ENCODE measurements at regions not wholly inside any gene's neighbourhood (a gene's known extent, or its start where the extent isn't known, plus 50 kb on each side); places are given as distances from the start of the nearest gene placed in this dataset.

GRCh38 chr10:131586958-131587357 is 275.4 kb upstream of the TCERG1L start:
- POLR2A ChIA-PET (ENCODE audit: low non-redundant PET) = no interaction called here
- no peak for TF ChIP-seq CTCF (conservative IDR thresholded peaks at IDR 0.05; ENCODE audit: low read depth)
- DNase-seq (ENCODE audit: low spot score) = no peak
- CTCF ChIA-PET = no interaction called here
- H3K27ac ChIP-seq = no peak overlapping the region

- no peak overlapping the region for H3K27ac ChIP-seq
- POLR2A ChIA-PET (ENCODE audit: low non-redundant PET) = no interaction called here
- TF ChIP-seq CTCF (conservative IDR thresholded peaks at IDR 0.05; ENCODE audit: low read depth) = no peak
- DNase-seq (ENCODE audit: low spot score) = no peak
- CTCF ChIA-PET = no interaction called here
Observed at GRCh38 chr10:131587976-131588680, 276.6 kb upstream of the TCERG1L start.

- TF ChIP-seq CTCF (conservative IDR thresholded peaks at IDR 0.05; ENCODE audit: low read depth) = no peak
- H3K27ac ChIP-seq = no peak overlapping the region
- CTCF ChIA-PET = no interaction called here
- no peak for DNase-seq (ENCODE audit: low spot score)
- POLR2A ChIA-PET (ENCODE audit: low non-redundant PET) = no interaction called here
Observed at GRCh38 chr10:131588704-131589220, 277.2 kb upstream of the TCERG1L start.

GRCh38 chr10:131590567-131590966 is 279.0 kb upstream of the TCERG1L start:
- no peak for DNase-seq (ENCODE audit: low spot score)
- CTCF ChIA-PET = no interaction called here
- no peak for TF ChIP-seq CTCF (conservative IDR thresholded peaks at IDR 0.05; ENCODE audit: low read depth)

GRCh38 chr10:131591936-131592335 is 280.4 kb upstream of the TCERG1L start:
- DNase-seq (ENCODE audit: low spot score) = no peak
- no peak overlapping the region for H3K27ac ChIP-seq
- ChIA-PET POLR2A (ENCODE audit: low non-redundant PET) (no interaction called here), CTCF (interaction anchor here (0.7 kb wide), 1 partner anchor 27 kb away, joined by 4 read pairs; no protein-coding TSS in a partner anchor)
- no peak for TF ChIP-seq CTCF (conservative IDR thresholded peaks at IDR 0.05; ENCODE audit: low read depth)

More at GRCh38 chr10:131590567-131590966, 279.0 kb upstream of the TCERG1L start:
- no peak overlapping the region for H3K27ac ChIP-seq
- POLR2A ChIA-PET (ENCODE audit: low non-redundant PET) = no interaction called here

GRCh38 chr10:131609176-131609575 is 291.6 kb upstream of the PPP2R2D start:
- CTCF ChIA-PET = no interaction called here
- no peak for TF ChIP-seq CTCF (conservative IDR thresholded peaks at IDR 0.05; ENCODE audit: low read depth)
- H3K27ac ChIP-seq = no peak overlapping the region
- POLR2A ChIA-PET (ENCODE audit: low non-redundant PET) = no interaction called here
- no peak for DNase-seq (ENCODE audit: low spot score)
